HFFc6 (cell line): ENCODE measurements at regions not wholly inside any gene's neighbourhood (a gene's known extent, or its start where the extent isn't known, plus 50 kb on each side); places are given as distances from the start of the nearest gene placed in this dataset.

Experiments used
- DNase-seq: peaks from one replicate; pipeline ENCODE4 v3.0.0-alpha.2; 2018
- H3K27ac Mint-ChIP-seq: 2 replicates; pipeline ENCODE4 v1.8.0; 2020; ENCODE audit warnings: mild to moderate bottlenecking, mixed read lengths
- H3K27me3 Mint-ChIP-seq: 2 replicates; pipeline ENCODE4 v1.8.0; 2021; ENCODE audit warnings: mild to moderate bottlenecking, moderate library complexity, mixed read lengths; ENCODE audit not compliant: insufficient read depth
- H3K36me3 Mint-ChIP-seq: 2 replicates; pipeline ENCODE4 v1.8.0; 2021; ENCODE audit warnings: low read depth, mixed read lengths
- H3K4me1 Mint-ChIP-seq: 2 replicates; pipeline ENCODE4 v1.8.0; 2020; ENCODE audit warnings: low read depth, mixed read lengths
- H3K4me3 Mint-ChIP-seq: 2 replicates; pipeline ENCODE4 v1.8.0; 2020; ENCODE audit warnings: mild to moderate bottlenecking, moderate library complexity, mixed read lengths
- H3K9me3 Mint-ChIP-seq: 2 replicates; pipeline ENCODE4 v1.8.0; 2020; ENCODE audit warnings: mild to moderate bottlenecking, mixed read lengths
- CTCF ChIP-seq: fragments of 200-600 bp; sonication (generic); IDR thresholded peaks from 2 replicates; pipeline ENCODE4 v1.5.0; 2021; ENCODE audit warnings: antibody characterized with exemption, mild to moderate bottlenecking

GRCh38 chr11:130634186-130634585 is 185.7 kb downstream of the ADAMTS15 start:
- Mint-ChIP-seq H3K27ac (0 out of 2 replicates have a peak overlapping the region, but pooled peaks have one; percentile 82), H3K36me3 (no peaks in the 10 kb centered on the region), H3K4me1 (peaks cover 82% of the 10 kb centered on the region), H3K27me3 (no peaks in the 10 kb centered on the region), H3K4me3 (no peak overlapping the region), H3K9me3 (no peaks in the 10 kb centered on the region)
- DNase-seq, result no peak
- TF ChIP-seq CTCF, result no peak

- H3K27me3 Mint-ChIP-seq, result peaks cover 5% of the 10 kb centered on the region; the same call in 1 of the 2 replicates
- DNase-seq, result peak; percentile 38
These were observed 186.6 kb downstream of the ADAMTS15 start for GRCh38 chr11:130634961-130635473.

GRCh38 chr11:130635937-130636630 is 187.6 kb downstream of the ADAMTS15 start:
- H3K4me1 Mint-ChIP-seq, result peaks cover 72% of the 10 kb centered on the region
- no peak overlapping the region for H3K4me3 Mint-ChIP-seq
- DNase-seq, result no peak
- peaks cover 7% of the 10 kb centered on the region; the same call in 1 of the 2 replicates for H3K27me3 Mint-ChIP-seq
- TF ChIP-seq CTCF, result no peak
- no peaks in the 10 kb centered on the region for H3K9me3 Mint-ChIP-seq
- H3K36me3 Mint-ChIP-seq, result no peaks in the 10 kb centered on the region
- 0 out of 2 replicates have a peak overlapping the region, but pooled peaks have one; percentile 50 for H3K27ac Mint-ChIP-seq

More at GRCh38 chr11:130634961-130635473, 186.6 kb downstream of the ADAMTS15 start:
- Mint-ChIP-seq H3K4me1 (peaks cover 79% of the 10 kb centered on the region), H3K27ac (peak overlapping the region; percentile 82), H3K36me3 (no peaks in the 10 kb centered on the region), H3K4me3 (peak overlapping the region; percentile 71), H3K9me3 (no peaks in the 10 kb centered on the region)
- TF ChIP-seq CTCF, result no peak

GRCh38 chr11:130636722-130637464 is 188.4 kb downstream of the ADAMTS15 start:
- peaks cover 64% of the 10 kb centered on the region for H3K4me1 Mint-ChIP-seq

GRCh38 chr11:130637566-130637965 is 189.1 kb downstream of the ADAMTS15 start:
- H3K4me1 Mint-ChIP-seq, result peaks cover 58% of the 10 kb centered on the region
- peaks cover 7% of the 10 kb centered on the region; the same call in 1 of the 2 replicates for H3K27me3 Mint-ChIP-seq
- no peak for DNase-seq
- no peak for TF ChIP-seq CTCF
- H3K36me3 Mint-ChIP-seq, result no peaks in the 10 kb centered on the region
- H3K4me3 Mint-ChIP-seq, result no peak overlapping the region
- H3K9me3 Mint-ChIP-seq, result no peaks in the 10 kb centered on the region
- H3K27ac Mint-ChIP-seq, result peak overlapping the region; percentile 56

More at GRCh38 chr11:130636722-130637464, 188.4 kb downstream of the ADAMTS15 start:
- DNase-seq, result peak; percentile 85
- no peaks in the 10 kb centered on the region for H3K36me3 Mint-ChIP-seq
- peaks cover 7% of the 10 kb centered on the region; the same call in 1 of the 2 replicates for H3K27me3 Mint-ChIP-seq
- H3K4me3 Mint-ChIP-seq, result no peak overlapping the region
- H3K9me3 Mint-ChIP-seq, result no peaks in the 10 kb centered on the region
- peak overlapping the region; percentile 50 for H3K27ac Mint-ChIP-seq
- no peak for TF ChIP-seq CTCF
